ENCODE measurements at regions not wholly inside any gene's neighbourhood (a gene's known extent, or its start where the extent isn't known, plus 50 kb on each side); places are given as distances from the start of the nearest gene placed in this dataset.

GRCh38 chr12:124423761-124424515 is 129.0 kb downstream of the RFLNA start:
- TF ChIP-seq, protein P1, sequence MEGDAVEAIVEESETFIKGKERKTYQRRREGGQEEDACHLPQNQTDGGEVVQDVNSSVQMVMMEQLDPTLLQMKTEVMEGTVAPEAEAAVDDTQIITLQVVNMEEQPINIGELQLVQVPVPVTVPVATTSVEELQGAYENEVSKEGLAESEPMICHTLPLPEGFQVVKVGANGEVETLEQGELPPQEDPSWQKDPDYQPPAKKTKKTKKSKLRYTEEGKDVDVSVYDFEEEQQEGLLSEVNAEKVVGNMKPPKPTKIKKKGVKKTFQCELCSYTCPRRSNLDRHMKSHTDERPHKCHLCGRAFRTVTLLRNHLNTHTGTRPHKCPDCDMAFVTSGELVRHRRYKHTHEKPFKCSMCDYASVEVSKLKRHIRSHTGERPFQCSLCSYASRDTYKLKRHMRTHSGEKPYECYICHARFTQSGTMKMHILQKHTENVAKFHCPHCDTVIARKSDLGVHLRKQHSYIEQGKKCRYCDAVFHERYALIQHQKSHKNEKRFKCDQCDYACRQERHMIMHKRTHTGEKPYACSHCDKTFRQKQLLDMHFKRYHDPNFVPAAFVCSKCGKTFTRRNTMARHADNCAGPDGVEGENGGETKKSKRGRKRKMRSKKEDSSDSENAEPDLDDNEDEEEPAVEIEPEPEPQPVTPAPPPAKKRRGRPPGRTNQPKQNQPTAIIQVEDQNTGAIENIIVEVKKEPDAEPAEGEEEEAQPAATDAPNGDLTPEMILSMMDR (IDR thresholded peaks at IDR 0.05) = no peak
- TF ChIP-seq TCF7L2 (IDR thresholded peaks at IDR 0.05; ENCODE audit: low read depth, low read length) (no peak), POLR2AphosphoS5 (IDR thresholded peaks at IDR 0.05; ENCODE audit: low read depth, low read length) (no peak)

Data from Panc1 (cell line).